SK-N-SH treated with all-trans-retinoic acid at 6 μM for 48 hours (cell line): ENCODE measurements at regions not wholly inside any gene's neighbourhood (a gene's known extent, or its start where the extent isn't known, plus 50 kb on each side); places are given as distances from the start of the nearest gene placed in this dataset.

Experiments
- ATAC-seq: fragments of 200-7000 bp; cut with Tn5 transposase; 3 replicates; pipeline ENCODE4 v1.9.1; 2020; ENCODE audit warnings: mild to moderate bottlenecking, moderate library complexity
- ARNTL ChIP-seq: fragments of 450-650 bp; formaldehyde crosslinking; IDR thresholded peaks from 2 replicates; pipeline ENCODE4 v1.5.0; 2020; ENCODE audit warnings: low read depth, mild to moderate bottlenecking, moderate library complexity, borderline replicate concordance
- BACH2 ChIP-seq: fragments of 250-450 bp; sonication (Bioruptor Pico); IDR thresholded peaks from 2 replicates; pipeline ENCODE4 v1.9.0; 2021; ENCODE audit warnings: mild to moderate bottlenecking, borderline replicate concordance
- CREB5 ChIP-seq: fragments of 250-450 bp; sonication (Bioruptor Pico); IDR thresholded peaks from 2 replicates; pipeline ENCODE4 v1.5.1; 2020; ENCODE audit warnings: low read depth, mild to moderate bottlenecking, moderate library complexity
- CSDC2 ChIP-seq: fragments of 250-450 bp; sonication (Bioruptor Pico); IDR thresholded peaks from 2 replicates; pipeline ENCODE4 v1.5.0; 2020; ENCODE audit warnings: mild to moderate bottlenecking, moderate library complexity
- CSRNP3 ChIP-seq: fragments of 250-450 bp; sonication (Bioruptor Pico); IDR thresholded peaks from 2 replicates; pipeline ENCODE4 v1.5.1; 2021; ENCODE audit warnings: mild to moderate bottlenecking, moderate library complexity
- ESRRG ChIP-seq: fragments of 250-450 bp; sonication (Bioruptor Pico); IDR thresholded peaks from 2 replicates; pipeline ENCODE4 v1.6.1; 2021; ENCODE audit warnings: mild to moderate bottlenecking
- GLIS3 ChIP-seq: fragments of 250-450 bp; sonication (Bioruptor Pico); IDR thresholded peaks from 2 replicates; pipeline ENCODE4 v1.5.0; 2020; ENCODE audit warnings: mild to moderate bottlenecking, moderate library complexity
- ISL1 ChIP-seq: fragments of 250-450 bp; sonication (Bioruptor Pico); IDR thresholded peaks from 2 replicates; pipeline ENCODE4 v2.1.2; 2022; ENCODE audit warnings: mild to moderate bottlenecking, moderate library complexity
- OSR1 ChIP-seq: fragments of 250-450 bp; sonication (Bioruptor Pico); IDR thresholded peaks from 2 replicates; pipeline ENCODE4 v1.8.0; 2022; ENCODE audit warnings: moderate library complexity, mild to moderate bottlenecking, inconsistent platforms
- PPARA ChIP-seq: fragments of 250-450 bp; sonication (Bioruptor Pico); IDR thresholded peaks from 2 replicates; pipeline ENCODE4 v1.5.0; 2020; ENCODE audit warnings: mild to moderate bottlenecking, borderline replicate concordance
- RARB ChIP-seq: fragments of 250-450 bp; sonication (Bioruptor Pico); IDR thresholded peaks from 2 replicates; pipeline ENCODE4 v1.8.0; 2021; ENCODE audit warnings: mild to moderate bottlenecking, moderate library complexity
- SNAI2 ChIP-seq: fragments of 250-450 bp; sonication (Bioruptor Pico); IDR thresholded peaks from 2 replicates; pipeline ENCODE4 v1.5.0; 2020; ENCODE audit warnings: mild to moderate bottlenecking, moderate library complexity
- TCF4 ChIP-seq: fragments of 250-450 bp; sonication (Bioruptor Pico); IDR thresholded peaks from 2 replicates; pipeline ENCODE4 v1.8.0; 2021; ENCODE audit warnings: mild to moderate bottlenecking, moderate library complexity, borderline replicate concordance
- TOX ChIP-seq: fragments of 250-450 bp; sonication (Bioruptor Pico); IDR thresholded peaks from 2 replicates; pipeline ENCODE4 v1.8.0; 2021; ENCODE audit warnings: mild to moderate bottlenecking, moderate library complexity, borderline replicate concordance
- ZC3H10 ChIP-seq: fragments of 250-450 bp; sonication (Bioruptor Pico); IDR thresholded peaks from 2 replicates; pipeline ENCODE4 v1.5.1; 2021; ENCODE audit warnings: mild to moderate bottlenecking, moderate library complexity
- ZFP30 ChIP-seq: fragments of 450-650 bp; formaldehyde crosslinking; IDR thresholded peaks from 2 replicates; pipeline ENCODE4 v1.5.0; 2022; ENCODE audit warnings: mild to moderate bottlenecking, moderate library complexity
- ZNF565 ChIP-seq: fragments of 450-650 bp; formaldehyde crosslinking; conservative IDR thresholded peaks from 2 replicates; pipeline ENCODE4 v1.5.0; 2020; ENCODE audit warnings: low read depth, mild to moderate bottlenecking, moderate library complexity
- ZNF70 ChIP-seq: fragments of 450-650 bp; formaldehyde crosslinking; IDR thresholded peaks from 2 replicates; pipeline ENCODE4 v1.5.0; 2020; ENCODE audit warnings: mild to moderate bottlenecking, moderate library complexity
- ZNF8 ChIP-seq: fragments of 450-650 bp; formaldehyde crosslinking; IDR thresholded peaks from 2 replicates; pipeline ENCODE4 v1.5.0; 2020; ENCODE audit warnings: mild to moderate bottlenecking, moderate library complexity
- TF ChIP-seq, protein P1 (sequence below): fragments of 250-450 bp; sonication (Bioruptor Pico); IDR thresholded peaks from 2 replicates; pipeline ENCODE4 v1.8.0; 2021; ENCODE audit warnings: low read depth, mild to moderate bottlenecking, moderate library complexity, borderline replicate concordance
- TF ChIP-seq, protein P2 (sequence below): fragments of 250-450 bp; sonication (Bioruptor Pico); IDR thresholded peaks from 2 replicates; pipeline ENCODE4 v1.5.0; 2020; ENCODE audit warnings: mild to moderate bottlenecking, moderate library complexity

GRCh38 chr10:85317827-85318226, 989.4 kb downstream of the CCSER2 start:
- ATAC-seq, result no peak
- TF ChIP-seq OSR1, result no peak
- no peak for TF ChIP-seq GLIS3 (CRISPR knock-in tag)
- no peak for TF ChIP-seq PPARA (CRISPR knock-in tag)
- TF ChIP-seq, protein P1, sequence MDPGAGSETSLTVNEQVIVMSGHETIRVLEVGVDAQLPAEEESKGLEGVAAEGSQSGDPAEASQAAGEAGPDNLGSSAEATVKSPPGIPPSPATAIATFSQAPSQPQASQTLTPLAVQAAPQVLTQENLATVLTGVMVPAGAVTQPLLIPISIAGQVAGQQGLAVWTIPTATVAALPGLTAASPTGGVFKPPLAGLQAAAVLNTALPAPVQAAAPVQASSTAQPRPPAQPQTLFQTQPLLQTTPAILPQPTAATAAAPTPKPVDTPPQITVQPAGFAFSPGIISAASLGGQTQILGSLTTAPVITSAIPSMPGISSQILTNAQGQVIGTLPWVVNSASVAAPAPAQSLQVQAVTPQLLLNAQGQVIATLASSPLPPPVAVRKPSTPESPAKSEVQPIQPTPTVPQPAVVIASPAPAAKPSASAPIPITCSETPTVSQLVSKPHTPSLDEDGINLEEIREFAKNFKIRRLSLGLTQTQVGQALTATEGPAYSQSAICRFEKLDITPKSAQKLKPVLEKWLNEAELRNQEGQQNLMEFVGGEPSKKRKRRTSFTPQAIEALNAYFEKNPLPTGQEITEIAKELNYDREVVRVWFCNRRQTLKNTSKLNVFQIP (CRISPR knock-in tag), result no peak
- TF ChIP-seq TOX (CRISPR knock-in tag), result no peak
- TF ChIP-seq BACH2 (CRISPR knock-in tag), result no peak
- TF ChIP-seq CREB5 (CRISPR knock-in tag), result no peak
- TF ChIP-seq ZNF8, result no peak
- no peak for TF ChIP-seq ZFP30 (CRISPR knock-in tag)
- TF ChIP-seq RARB (CRISPR knock-in tag), result no peak
- TF ChIP-seq ZNF565 (CRISPR knock-in tag), result no peak
- TF ChIP-seq SNAI2 (CRISPR knock-in tag), result no peak
- TF ChIP-seq ZNF70, result no peak
- no peak for TF ChIP-seq ZC3H10 (CRISPR knock-in tag)
- no peak for TF ChIP-seq ARNTL
- TF ChIP-seq CSRNP3, result no peak
- TF ChIP-seq ISL1 (CRISPR knock-in tag), result no peak
- TF ChIP-seq, protein P2, sequence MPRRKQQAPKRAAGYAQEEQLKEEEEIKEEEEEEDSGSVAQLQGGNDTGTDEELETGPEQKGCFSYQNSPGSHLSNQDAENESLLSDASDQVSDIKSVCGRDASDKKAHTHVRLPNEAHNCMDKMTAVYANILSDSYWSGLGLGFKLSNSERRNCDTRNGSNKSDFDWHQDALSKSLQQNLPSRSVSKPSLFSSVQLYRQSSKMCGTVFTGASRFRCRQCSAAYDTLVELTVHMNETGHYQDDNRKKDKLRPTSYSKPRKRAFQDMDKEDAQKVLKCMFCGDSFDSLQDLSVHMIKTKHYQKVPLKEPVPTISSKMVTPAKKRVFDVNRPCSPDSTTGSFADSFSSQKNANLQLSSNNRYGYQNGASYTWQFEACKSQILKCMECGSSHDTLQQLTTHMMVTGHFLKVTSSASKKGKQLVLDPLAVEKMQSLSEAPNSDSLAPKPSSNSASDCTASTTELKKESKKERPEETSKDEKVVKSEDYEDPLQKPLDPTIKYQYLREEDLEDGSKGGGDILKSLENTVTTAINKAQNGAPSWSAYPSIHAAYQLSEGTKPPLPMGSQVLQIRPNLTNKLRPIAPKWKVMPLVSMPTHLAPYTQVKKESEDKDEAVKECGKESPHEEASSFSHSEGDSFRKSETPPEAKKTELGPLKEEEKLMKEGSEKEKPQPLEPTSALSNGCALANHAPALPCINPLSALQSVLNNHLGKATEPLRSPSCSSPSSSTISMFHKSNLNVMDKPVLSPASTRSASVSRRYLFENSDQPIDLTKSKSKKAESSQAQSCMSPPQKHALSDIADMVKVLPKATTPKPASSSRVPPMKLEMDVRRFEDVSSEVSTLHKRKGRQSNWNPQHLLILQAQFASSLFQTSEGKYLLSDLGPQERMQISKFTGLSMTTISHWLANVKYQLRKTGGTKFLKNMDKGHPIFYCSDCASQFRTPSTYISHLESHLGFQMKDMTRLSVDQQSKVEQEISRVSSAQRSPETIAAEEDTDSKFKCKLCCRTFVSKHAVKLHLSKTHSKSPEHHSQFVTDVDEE (CRISPR knock-in tag), result no peak

- ATAC-seq, result no peak
- TF ChIP-seq TCF4 (CRISPR knock-in tag) (peak; percentile 23; the same call in 1 of the 2 replicates), TOX (CRISPR knock-in tag) (no peak)
- TF ChIP-seq, all 23 proteins: peak for 1
Observed at GRCh38 chr10:85318809-85319807, 990.7 kb downstream of the CCSER2 start.

DNA sequence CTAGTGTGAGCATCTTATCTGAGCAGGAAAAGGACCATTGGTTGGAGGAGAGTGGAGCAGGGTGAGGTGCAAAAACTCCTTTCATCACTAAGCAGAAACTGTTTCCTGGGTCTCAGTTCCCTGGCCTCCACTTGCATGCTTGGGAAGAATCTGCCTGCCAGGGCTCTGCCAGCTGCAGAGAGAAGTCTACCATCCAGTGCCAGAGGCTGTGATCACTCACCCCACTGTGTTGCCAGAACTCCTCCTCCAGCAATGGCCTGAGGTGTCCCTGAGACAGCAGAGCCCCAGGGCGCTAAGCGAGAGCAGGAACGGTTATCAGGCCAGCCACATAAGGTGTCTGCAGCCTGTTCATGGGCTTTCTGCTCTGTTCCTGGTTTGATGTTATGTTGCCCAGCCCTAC, 991.4 kb downstream of the CCSER2 start:
- no peak for ATAC-seq
- TF ChIP-seq ARNTL, result no peak

GRCh38 chr10:85333594-85333993, 1005.2 kb downstream of the CCSER2 start:
- TF ChIP-seq RARB (CRISPR knock-in tag), result no peak
- TF ChIP-seq ARNTL, result no peak
- no peak for ATAC-seq

DNA sequence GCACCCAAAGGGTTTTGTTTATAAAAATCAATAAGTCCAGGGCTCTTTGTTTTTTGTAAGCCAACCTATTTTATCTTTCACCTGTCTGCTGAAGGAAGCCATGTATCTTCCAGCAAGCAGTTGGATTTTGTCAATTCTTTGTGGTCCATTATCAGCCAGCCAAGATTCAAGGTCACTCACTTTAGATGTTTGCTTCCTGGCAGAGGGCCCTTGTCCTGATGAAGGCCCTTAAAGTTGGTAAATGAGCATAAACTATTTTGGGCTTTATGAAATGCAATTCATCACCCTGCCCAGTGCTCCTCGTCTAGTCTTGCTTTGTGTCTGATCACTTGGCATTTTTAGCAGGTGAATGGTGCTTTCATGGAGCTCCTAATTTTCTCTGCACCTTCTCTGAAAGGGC, 1004.2 kb downstream of the GRID1 start:
- TF ChIP-seq ESRRG (CRISPR knock-in tag), result no peak
- no peak for TF ChIP-seq CSDC2 (CRISPR knock-in tag)
- no peak for TF ChIP-seq OSR1
- no peak for TF ChIP-seq TCF4 (CRISPR knock-in tag)
- no peak for TF ChIP-seq BACH2 (CRISPR knock-in tag)
- TF ChIP-seq ZNF70, result no peak
- TF ChIP-seq RARB (CRISPR knock-in tag), result no peak
- TF ChIP-seq TOX (CRISPR knock-in tag), result no peak
- no peak for TF ChIP-seq CREB5 (CRISPR knock-in tag)
- no peak for ATAC-seq
